NCI-H1930 (cell line): ENCODE measurements at regions not wholly inside any gene's neighbourhood (a gene's known extent, or its start where the extent isn't known, plus 50 kb on each side); places are given as distances from the start of the nearest gene placed in this dataset.

Experiments
- DNase-seq, 2 experiments: peaks; one replicate each; lab custom pipeline; 2025; lab: John Stamatoyannopoulos, UW

- DNase-seq, result no peak
Measured at GRCh38 chr21:22399681-22400514, 1401.7 kb downstream of the NCAM2 start.

- DNase-seq, result no peak
Measured at GRCh38 chr21:22409571-22409970, 1411.4 kb downstream of the NCAM2 start.

GRCh38 chr21:22416555-22416954, 1418.3 kb downstream of the NCAM2 start:
- no peak for DNase-seq

- no peak for DNase-seq
Measured at GRCh38 chr21:22421416-22422180, 1423.4 kb downstream of the NCAM2 start.

- DNase-seq, result no peak
Measured at GRCh38 chr21:22438428-22439086, 1440.3 kb downstream of the NCAM2 start.

GRCh38 chr21:22444990-22445389, 1446.8 kb downstream of the NCAM2 start:
- no peak for DNase-seq

- DNase-seq, result no peak
Measured at GRCh38 chr21:22450507-22450906, 1452.3 kb downstream of the NCAM2 start.

- no peak for DNase-seq
Measured at GRCh38 chr21:22456241-22456640, 1458.0 kb downstream of the NCAM2 start.

- no peak for DNase-seq
Measured at GRCh38 chr21:22468893-22469292, 1470.7 kb downstream of the NCAM2 start.

- DNase-seq, result no peak
Measured at GRCh38 chr21:22474403-22474802, 1476.2 kb downstream of the NCAM2 start.

GRCh38 chr21:22476214-22476613, 1478.0 kb downstream of the NCAM2 start:
- DNase-seq, result no peak

GRCh38 chr21:22476726-22477646, 1478.8 kb downstream of the NCAM2 start:
- no peak for DNase-seq

- no peak for DNase-seq
Measured at GRCh38 chr21:22490049-22490448, 1491.8 kb downstream of the NCAM2 start.

GRCh38 chr21:22516230-22516629, 1518.0 kb downstream of the NCAM2 start:
- no peak for DNase-seq

- DNase-seq, result no peak
Measured at GRCh38 chr21:22535630-22536029, 1537.4 kb downstream of the NCAM2 start.

GRCh38 chr21:22536509-22536908, 1538.3 kb downstream of the NCAM2 start:
- no peak for DNase-seq

GRCh38 chr21:22544747-22545146, 1546.5 kb downstream of the NCAM2 start:
- DNase-seq, result no peak

- no peak for DNase-seq
Measured at GRCh38 chr21:22552390-22552789, 1554.2 kb downstream of the NCAM2 start.

- DNase-seq, result no peak
Measured at GRCh38 chr21:22554690-22555316, 1556.6 kb downstream of the NCAM2 start.

- no peak for DNase-seq
Measured at GRCh38 chr21:22556829-22557228, 1558.6 kb downstream of the NCAM2 start.

GRCh38 chr21:22561946-22562345, 1563.7 kb downstream of the NCAM2 start:
- DNase-seq, result no peak
